ENCODE measurements at regions not wholly inside any gene's neighbourhood (a gene's known extent, or its start where the extent isn't known, plus 50 kb on each side); places are given as distances from the start of the nearest gene placed in this dataset.

DNA sequence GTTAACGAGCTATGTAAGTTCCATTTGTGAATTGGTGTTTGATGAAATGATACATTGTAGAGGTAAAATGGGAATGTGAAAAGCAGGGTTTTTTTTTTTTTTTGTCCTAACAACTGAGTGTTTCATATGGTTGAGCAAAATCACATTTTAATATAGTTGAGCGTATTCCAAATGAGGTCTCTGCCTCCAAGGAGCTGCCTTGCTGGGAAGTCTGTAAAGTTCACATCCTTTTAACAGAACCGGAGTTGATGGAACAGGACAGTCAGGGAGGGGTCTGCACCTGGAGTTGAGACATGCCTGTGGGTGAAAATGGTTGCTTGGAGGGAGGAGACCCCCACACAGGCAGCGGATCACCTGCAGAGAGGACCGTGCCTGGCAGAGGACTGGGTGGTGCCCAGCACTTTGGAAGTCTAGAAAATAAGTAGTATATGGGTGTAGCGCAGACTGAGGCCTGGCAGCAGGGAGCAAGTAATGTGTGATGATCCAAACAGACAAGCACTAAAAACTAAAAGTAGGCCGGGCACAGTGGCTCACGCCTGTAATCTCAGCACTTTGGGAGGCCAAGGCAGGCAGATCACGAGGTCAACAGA lies 75.2 kb upstream of the UBAC2 start:
- no peak for DNase-seq

- no peak for DNase-seq
These were observed 73.8 kb upstream of the UBAC2 start for GRCh38 chr13:99126821-99127220.

DNA sequence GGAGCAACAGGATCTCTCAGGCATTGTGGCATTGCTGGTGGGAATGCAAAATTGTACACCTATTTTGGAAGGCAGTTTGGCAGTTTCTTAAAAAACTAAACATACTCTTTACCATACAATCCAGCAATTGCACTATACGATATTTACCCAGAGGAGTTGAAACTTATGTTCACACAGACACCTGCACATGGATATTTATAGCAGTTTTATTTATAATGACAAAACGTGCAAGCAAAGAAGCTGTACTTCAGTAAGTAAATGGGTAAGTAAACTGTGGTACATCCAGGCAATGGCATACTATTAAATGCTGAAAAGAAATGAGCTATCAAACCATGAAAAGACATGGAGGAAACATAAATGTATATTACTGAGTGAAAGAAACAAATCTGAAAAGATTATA lies 71.6 kb upstream of the UBAC2 start:
- no peak for DNase-seq

- DNase-seq, result no peak
These were observed 70.7 kb upstream of the UBAC2 start for GRCh38 chr13:99129951-99130350.

DNA sequence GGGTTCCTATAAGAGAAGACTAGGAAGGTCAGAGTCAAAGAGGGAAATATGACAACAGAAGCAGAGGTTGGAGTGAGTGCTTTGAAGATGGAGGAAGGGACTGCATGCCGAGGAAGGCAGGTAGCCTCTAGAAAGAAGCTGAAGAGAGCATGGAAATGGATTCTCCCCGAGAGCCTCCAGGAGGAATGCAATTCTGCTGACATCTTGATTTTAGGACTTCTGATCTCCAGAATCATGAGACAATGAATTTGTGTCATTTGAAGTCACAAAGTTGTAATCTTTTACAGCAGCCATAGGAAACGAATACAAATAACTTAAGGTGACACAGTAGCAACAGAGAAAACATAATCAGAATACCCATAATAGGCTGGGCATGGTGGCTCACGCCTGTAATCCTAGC lies 69.2 kb upstream of the UBAC2 start:
- DNase-seq, result no peak

DNA sequence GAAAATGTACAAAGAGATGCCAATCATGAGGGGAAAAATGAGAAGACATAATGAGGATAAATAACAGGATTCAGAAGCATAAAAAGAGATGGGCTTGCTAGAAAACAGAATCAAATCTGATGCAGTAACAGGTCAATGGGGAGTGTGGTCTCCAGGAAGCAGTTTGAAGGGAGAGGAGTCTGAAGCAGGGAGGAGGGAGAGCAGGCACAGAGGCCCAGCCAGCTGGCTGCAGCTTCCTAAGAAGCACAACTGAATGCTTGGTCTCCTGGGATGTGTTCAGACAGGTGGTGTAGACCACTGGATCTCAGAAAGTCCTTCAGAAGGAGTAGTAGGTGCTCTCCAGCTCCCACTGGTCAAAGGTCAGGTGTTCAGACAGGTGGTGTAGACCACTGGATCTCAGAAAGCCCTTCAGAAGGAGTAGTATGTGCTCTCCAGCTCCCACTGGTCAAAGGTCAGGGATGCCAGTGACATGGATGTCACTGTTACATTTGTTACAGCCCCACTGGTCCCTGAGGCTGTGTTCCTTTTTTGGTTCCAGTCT lies 68.3 kb upstream of the UBAC2 start:
- no peak for DNase-seq

GRCh38 chr13:99133230-99133629 lies 67.4 kb upstream of the UBAC2 start:
- no peak for DNase-seq

DNA sequence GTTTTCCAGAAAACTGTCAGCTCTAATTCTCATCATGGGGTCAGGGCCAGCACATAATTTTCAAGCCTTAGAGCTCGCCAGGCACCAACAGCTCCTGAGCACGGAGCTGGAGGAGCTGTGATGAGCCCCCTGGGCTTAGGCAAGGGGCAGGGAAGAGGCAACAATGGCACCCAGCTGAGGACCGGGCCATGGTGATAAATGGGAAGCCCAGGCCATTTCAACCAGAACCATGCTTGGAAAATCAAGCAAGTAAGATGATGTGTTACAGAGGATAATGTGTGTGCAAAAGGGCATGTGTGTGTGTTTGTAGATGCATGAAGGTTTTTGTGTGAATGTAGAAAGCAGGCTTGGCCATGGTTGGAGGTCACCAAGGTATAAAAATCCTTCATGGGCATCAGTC lies 66.8 kb upstream of the UBAC2 start:
- DNase-seq, result no peak

DNA sequence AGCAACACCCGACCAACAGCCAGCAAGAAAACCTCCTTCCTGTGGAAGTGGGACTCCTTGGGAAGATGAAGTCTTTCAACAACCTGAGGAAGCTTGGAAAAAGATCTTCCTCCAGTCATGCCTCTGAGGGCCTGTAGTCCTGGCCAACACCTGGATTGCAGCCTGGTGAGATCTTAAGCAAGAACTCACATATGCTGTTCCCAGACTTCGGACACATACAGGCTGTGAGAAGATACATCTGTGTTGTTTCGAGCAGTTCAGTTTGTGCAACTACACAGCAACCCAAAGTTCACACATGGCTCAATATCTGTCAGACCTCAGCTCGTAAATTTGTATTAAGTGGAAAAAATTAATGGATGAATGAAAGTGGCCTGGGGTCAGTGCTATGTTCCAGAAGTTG lies 65.1 kb upstream of the UBAC2 start:
- DNase-seq, result no peak

DNA sequence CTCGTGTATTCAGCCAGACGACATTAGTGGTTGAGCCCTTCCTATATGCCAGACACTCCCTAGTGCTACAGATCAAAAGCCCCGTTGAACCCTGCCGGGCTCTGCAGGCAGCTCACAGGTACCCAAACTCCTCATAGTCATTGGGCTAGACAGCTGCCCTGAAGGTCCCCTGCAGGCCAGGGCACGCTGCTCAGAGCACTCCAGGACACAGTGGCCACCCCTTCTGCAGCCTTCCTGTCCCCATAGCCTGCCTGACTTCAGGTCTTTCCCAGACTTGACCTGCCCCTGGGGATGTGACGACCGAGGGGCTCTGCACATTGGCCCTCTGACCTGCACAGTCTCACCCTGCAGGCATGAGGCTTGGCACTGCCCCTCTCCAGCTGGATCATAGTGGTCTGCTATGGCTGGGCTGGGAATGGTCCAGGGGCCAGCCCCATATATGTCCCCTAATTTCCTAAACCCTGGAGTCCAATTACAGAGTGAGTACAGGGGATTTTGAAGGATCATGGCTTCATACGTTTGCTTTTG lies 64.2 kb upstream of the UBAC2 start:
- no peak for DNase-seq

GRCh38 chr13:99140831-99141230 lies 59.8 kb upstream of the UBAC2 start:
- no peak for DNase-seq

GRCh38 chr13:99143904-99144303 lies 56.8 kb upstream of the UBAC2 start:
- DNase-seq, result no peak

GRCh38 chr13:99144306-99144705 lies 56.3 kb upstream of the UBAC2 start:
- DNase-seq, result no peak

GRCh38 chr13:99145461-99145860 lies 55.2 kb upstream of the UBAC2 start:
- DNase-seq, result no peak

DNA sequence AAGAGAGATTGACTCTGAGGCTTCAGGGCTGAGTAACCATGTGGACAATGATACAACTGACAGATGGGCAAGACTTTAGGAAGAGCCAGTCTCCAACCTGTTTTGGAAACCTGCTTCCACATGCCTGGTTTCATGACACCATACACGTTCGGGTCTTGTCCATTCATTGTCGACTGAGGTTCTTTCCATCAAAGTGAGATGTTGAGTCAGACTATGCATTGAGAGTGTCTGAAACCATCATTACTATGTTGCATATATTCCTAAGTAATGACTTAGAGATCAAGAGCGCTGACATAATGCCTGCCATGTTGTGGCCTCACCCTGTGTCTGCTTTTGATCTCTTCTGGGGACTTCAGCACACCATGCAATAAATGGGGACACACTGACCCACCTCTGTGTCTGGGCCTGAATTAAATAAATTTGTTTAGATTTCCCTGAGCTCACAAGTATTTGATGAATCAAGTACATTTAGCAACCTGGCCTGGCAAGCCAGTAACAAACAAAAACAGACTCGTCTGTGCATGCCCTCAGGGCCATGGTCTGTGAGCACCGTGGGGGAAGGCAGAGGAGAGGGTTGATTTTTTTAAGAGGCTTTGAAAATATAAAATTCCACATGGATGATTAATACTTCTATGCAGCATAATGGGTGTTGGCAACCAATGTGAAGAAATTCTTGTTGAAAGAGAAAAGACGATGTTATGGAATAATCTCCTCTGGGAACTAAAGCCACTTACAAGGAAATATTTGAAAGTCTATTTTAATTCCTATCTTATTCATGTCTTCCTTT lies 49.9 kb upstream of the UBAC2 start:
- DNase-seq, result no peak
